ENCODE measurements at regions not wholly inside any gene's neighbourhood (a gene's known extent, or its start where the extent isn't known, plus 50 kb on each side); places are given as distances from the start of the nearest gene placed in this dataset.

GRCh38 chr11:80819271-80819670, 1378.4 kb upstream of the TENM4 start:
- H3K27ac ChIP-seq: no peak overlapping the region
- TF ChIP-seq ZFX (IDR thresholded peaks at IDR 0.05; ENCODE audit: borderline replicate concordance) (no peak), CTCF (IDR thresholded peaks at IDR 0.05) (no peak)

- H3K27ac ChIP-seq: no peak overlapping the region
- TF ChIP-seq ZFX (IDR thresholded peaks at IDR 0.05; ENCODE audit: borderline replicate concordance) (no peak), CTCF (IDR thresholded peaks at IDR 0.05) (no peak)
These were observed 1376.1 kb upstream of the TENM4 start for GRCh38 chr11:80816966-80817365.

- no peak overlapping the region for H3K27ac ChIP-seq
- TF ChIP-seq CTCF (IDR thresholded peaks at IDR 0.05): no peak
- no peak for TF ChIP-seq ZFX (IDR thresholded peaks at IDR 0.05; ENCODE audit: borderline replicate concordance)
These were observed 1375.6 kb upstream of the TENM4 start for GRCh38 chr11:80816454-80816847.

- H3K27ac ChIP-seq: no peak overlapping the region
- no peak for TF ChIP-seq CTCF (IDR thresholded peaks at IDR 0.05)
- TF ChIP-seq ZFX (IDR thresholded peaks at IDR 0.05; ENCODE audit: borderline replicate concordance): no peak
These were observed 1375.1 kb upstream of the TENM4 start for GRCh38 chr11:80815752-80816453.

GRCh38 chr11:80814813-80815212, 1374.0 kb upstream of the TENM4 start:
- no peak for TF ChIP-seq CTCF (IDR thresholded peaks at IDR 0.05)
- no peak for TF ChIP-seq ZFX (IDR thresholded peaks at IDR 0.05; ENCODE audit: borderline replicate concordance)
- H3K27ac ChIP-seq: no peak overlapping the region

- no peak for TF ChIP-seq CTCF (IDR thresholded peaks at IDR 0.05)
- no peak for TF ChIP-seq ZFX (IDR thresholded peaks at IDR 0.05; ENCODE audit: borderline replicate concordance)
- no peak overlapping the region for H3K27ac ChIP-seq
These were observed 1369.9 kb upstream of the TENM4 start for GRCh38 chr11:80810695-80811094.

GRCh38 chr11:80798174-80798573, 1357.3 kb upstream of the TENM4 start:
- no peak overlapping the region for H3K27ac ChIP-seq
- TF ChIP-seq CTCF (IDR thresholded peaks at IDR 0.05) (no peak), ZFX (IDR thresholded peaks at IDR 0.05; ENCODE audit: borderline replicate concordance) (no peak)
